GM23338 (cell line): ENCODE measurements at regions not wholly inside any gene's neighbourhood (a gene's known extent, or its start where the extent isn't known, plus 50 kb on each side); places are given as distances from the start of the nearest gene placed in this dataset.

ENCODE experiments used
- ATAC-seq: fragments of 200-7000 bp; cut with Tn5 transposase; 3 replicates; pipeline ENCODE4 v1.9.1; 2020
- DNase-seq: peaks from one replicate; pipeline ENCODE4 v3.0.0-alpha.2; 2015; ENCODE audit warnings: low spot score
- H2AFZ ChIP-seq: fragments of 200-600 bp; sonication (generic); 2 replicates; pipeline ENCODE4 v1.8.0; 2016; ENCODE audit warnings: antibody characterized with exemption, mild to moderate bottlenecking, moderate library complexity
- H3F3A ChIP-seq: fragments of 200-600 bp; sonication (generic); replicated peaks from 2 replicates; pipeline ENCODE4 v1.8.0; 2017; ENCODE audit warnings: antibody characterized with exemption, mixed run types, low read depth
- H3K27ac ChIP-seq: fragments of 200-600 bp; sonication (generic); 2 replicates; pipeline ENCODE4 v1.6.1; 2016; ENCODE audit warnings: low read depth
- H3K27me3 ChIP-seq: fragments of 200-600 bp; sonication (generic); 2 replicates; pipeline ENCODE4 v1.8.0; 2016; ENCODE audit warnings: mild to moderate bottlenecking, mixed run types, moderate library complexity; ENCODE audit not compliant: insufficient read depth
- H3K36me3 ChIP-seq: fragments of 200-600 bp; sonication (generic); 2 replicates; pipeline ENCODE4 v1.8.0; 2016; ENCODE audit warnings: mild to moderate bottlenecking; ENCODE audit not compliant: insufficient read depth
- H3K4me1 ChIP-seq: fragments of 200-600 bp; sonication (generic); 2 replicates; pipeline ENCODE4 v1.8.0; 2016; ENCODE audit warnings: mild to moderate bottlenecking, moderate library complexity; ENCODE audit not compliant: insufficient read depth
- H3K4me2 ChIP-seq: fragments of 200-600 bp; sonication (generic); 2 replicates; pipeline ENCODE4 v1.7.1; 2017; ENCODE audit warnings: mixed run types
- H3K4me3 ChIP-seq: fragments of 200-600 bp; sonication (generic); 2 replicates; pipeline ENCODE4 v1.6.1; 2016; ENCODE audit warnings: mixed run types
- H3K79me2 ChIP-seq: fragments of 200-600 bp; sonication (generic); replicated peaks from 2 replicates; pipeline ENCODE4 v1.8.0; 2017; ENCODE audit warnings: mild to moderate bottlenecking; ENCODE audit not compliant: insufficient read depth
- H3K9me2 ChIP-seq: fragments of 200-600 bp; sonication (generic); 2 replicates; pipeline ENCODE4 v1.8.0; 2017; ENCODE audit not compliant: insufficient read depth
- H4K20me1 ChIP-seq: fragments of 200-600 bp; sonication (generic); replicated peaks from 2 replicates; pipeline ENCODE4 v1.8.0; 2017; ENCODE audit warnings: mild to moderate bottlenecking; ENCODE audit not compliant: insufficient read depth
- H3K27ac Mint-ChIP-seq: 2 replicates; pipeline ENCODE4 v1.8.0; 2020; ENCODE audit warnings: inconsistent platforms, mild to moderate bottlenecking, moderate library complexity, mixed read lengths
- H3K27me3 Mint-ChIP-seq: 3 replicates; pipeline ENCODE4 v1.8.0; 2022; ENCODE audit warnings: low read depth, mild to moderate bottlenecking, moderate library complexity, mixed read lengths, inconsistent platforms; ENCODE audit not compliant: insufficient read depth, poor library complexity
- H3K36me3 Mint-ChIP-seq: 3 replicates; pipeline ENCODE4 v1.8.0; 2021; ENCODE audit warnings: low read depth, mild to moderate bottlenecking, inconsistent platforms, moderate library complexity, mixed read lengths
- H3K4me1 Mint-ChIP-seq: 3 replicates; pipeline ENCODE4 v1.8.0; 2020; ENCODE audit warnings: mild to moderate bottlenecking, inconsistent platforms, mixed read lengths
- H3K4me3 Mint-ChIP-seq: 3 replicates; pipeline ENCODE4 v1.8.0; 2021; ENCODE audit warnings: moderate library complexity, mild to moderate bottlenecking, inconsistent platforms, mixed read lengths
- H3K9me3 Mint-ChIP-seq: 3 replicates; pipeline ENCODE4 v1.8.0; 2020; ENCODE audit warnings: moderate library complexity, mild to moderate bottlenecking, inconsistent platforms, mixed read lengths
- CREB1 ChIP-seq: fragments of 250-450 bp; sonication (Bioruptor Pico); IDR thresholded peaks from 2 replicates; pipeline ENCODE4 v1.5.0; 2020; ENCODE audit warnings: low read depth, mild to moderate bottlenecking, moderate library complexity
- CTCF ChIP-seq, 2 experiments: fragments of 200-600 bp in 1 of 2; sonication (generic) in 1 of 2; conservative IDR thresholded peaks; 2 replicates each; pipeline versions ENCODE4 v1.5.1 to v1.6.1; 2016 to 2017; ENCODE audit warnings: antibody characterized with exemption in 2 of 2, low read depth in 2 of 2, mild to moderate bottlenecking in 2 of 2, moderate library complexity in 1 of 2
- ETS1 ChIP-seq: IDR thresholded peaks from 2 replicates; pipeline ENCODE4 v1.6.1; 2016; ENCODE audit warnings: antibody characterized with exemption
- EZH2 ChIP-seq: fragments of 200-600 bp; sonication (generic); IDR thresholded peaks from one replicate; pipeline ENCODE4 v1.8.0; 2017; ENCODE audit warnings: antibody characterized with exemption, mild to moderate bottlenecking, low read depth; ENCODE audit not compliant: unreplicated experiment
- EZH2phosphoT487 ChIP-seq: fragments of 200-600 bp; sonication (generic); IDR thresholded peaks from one replicate; pipeline ENCODE4 v1.8.1; 2018; ENCODE audit warnings: antibody characterized with exemption; ENCODE audit not compliant: unreplicated experiment
- JUNB ChIP-seq: IDR thresholded peaks from one replicate; pipeline ENCODE4 v1.6.1; 2016; ENCODE audit warnings: antibody characterized with exemption; ENCODE audit not compliant: unreplicated experiment
- NANOG ChIP-seq: IDR thresholded peaks from 2 replicates; pipeline ENCODE4 v1.6.1; 2016; ENCODE audit warnings: antibody characterized with exemption, borderline replicate concordance
- POLR2AphosphoS5 ChIP-seq: IDR thresholded peaks from 2 replicates; pipeline ENCODE4 v1.6.1; 2016; ENCODE audit warnings: antibody characterized with exemption, low read depth
- REST ChIP-seq: IDR thresholded peaks from one replicate; pipeline ENCODE4 v1.6.1; 2018; ENCODE audit warnings: antibody characterized with exemption; ENCODE audit not compliant: unreplicated experiment
- ZNF114 ChIP-seq: fragments of 250-450 bp; sonication (Bioruptor Pico); IDR thresholded peaks from 2 replicates; pipeline ENCODE4 v1.5.0; 2020; ENCODE audit warnings: mild to moderate bottlenecking, moderate library complexity
- ZNF331 ChIP-seq: fragments of 250-450 bp; sonication (Bioruptor Pico); IDR thresholded peaks from 2 replicates; pipeline ENCODE4 v1.5.0; 2020; ENCODE audit warnings: low read depth, mild to moderate bottlenecking, moderate library complexity
- ZNF462 ChIP-seq: fragments of 250-450 bp; sonication (Bioruptor Pico); IDR thresholded peaks from 2 replicates; pipeline ENCODE4 v1.5.0; 2020; ENCODE audit warnings: mild to moderate bottlenecking, moderate library complexity

- peaks cover 14% of the 10 kb centered on the region; the same call in 1 of the 2 replicates for H3K9me2 ChIP-seq
- no peak overlapping the region for H3K27ac Mint-ChIP-seq
- DNase-seq (no peak), ATAC-seq (no peak)
- no peaks in the 10 kb centered on the region for H3K27me3 ChIP-seq
- H3K4me2 ChIP-seq, result no peak overlapping the region
- H3F3A ChIP-seq, result no peaks in the 10 kb centered on the region
- peaks cover 3% of the 10 kb centered on the region; the same call in 2 of the 3 replicates for H3K4me1 Mint-ChIP-seq
- H3K27ac ChIP-seq, result no peak overlapping the region
- H3K4me1 ChIP-seq, result no peaks in the 10 kb centered on the region
- H3K4me3 ChIP-seq, result no peak overlapping the region
- H3K79me2 ChIP-seq, result no peaks in the 10 kb centered on the region
- peak overlapping the region; percentile 33; the same call in 1 of the 2 replicates for H2AFZ ChIP-seq
- H3K36me3 ChIP-seq, result no peaks in the 10 kb centered on the region
- H3K4me3 Mint-ChIP-seq, result no peak overlapping the region
- no peaks in the 10 kb centered on the region for H3K27me3 Mint-ChIP-seq
- H4K20me1 ChIP-seq, result no peaks in the 10 kb centered on the region
- no peaks in the 10 kb centered on the region; the same call in 1 of the 3 replicates for H3K9me3 Mint-ChIP-seq
- TF ChIP-seq ZNF331 (CRISPR knock-in tag) (no peak), CTCF (conservative IDR thresholded peaks at IDR 0.05; ENCODE audit: low read depth in 2 of 2) (no peak), ETS1 (no peak), POLR2AphosphoS5 (no peak), NANOG (no peak), ZNF462 (no peak), EZH2phosphoT487 (no peak), REST (no peak), CREB1 (CRISPR knock-in tag) (no peak), JUNB (no peak), EZH2 (no peak), ZNF114 (no peak)
- H3K36me3 Mint-ChIP-seq, result no peaks in the 10 kb centered on the region
These were observed 71.6 kb upstream of the RFX8 start for GRCh38 chr2:101546376-101547058.
